Esophagus squamous epithelium (tissue), 5 donors: ENCODE measurements at regions not wholly inside any gene's neighbourhood (a gene's known extent, or its start where the extent isn't known, plus 50 kb on each side); places are given as distances from the start of the nearest gene placed in this dataset.

Experiments
- DNase-seq: peaks from one replicate; lab custom pipeline; 2025; lab: John Stamatoyannopoulos, UW
- H3K27ac ChIP-seq, 4 donors: fragments of 200-600 bp; sonication (generic); one replicate each; pipeline ENCODE4 v1.5.1; 2016 to 2019; ENCODE audit warnings: mild to moderate bottlenecking in 1 of 4
- H3K27me3 ChIP-seq, 4 donors: fragments of 200-600 bp; sonication (generic); 1 replicate in 3 of 4; 2 replicates in 1 of 4; pipeline versions ENCODE4 v1.5.1 to v1.6.0; 2017 to 2021; ENCODE audit warnings: antibody characterized with exemption in 1 of 4
- H3K36me3 ChIP-seq, 3 donors: fragments of 200-600 bp; sonication (generic); one replicate each; pipeline ENCODE4 v1.5.1; 2016 to 2019
- H3K4me1 ChIP-seq, 3 donors: fragments of 200-600 bp; sonication (generic); one replicate each; pipeline ENCODE4 v1.5.1; 2017 to 2019
- H3K4me3 ChIP-seq, 4 donors: fragments of 200-600 bp; sonication (generic); 1 replicate in 3 of 4; 2 replicates in 1 of 4; pipeline ENCODE4 v1.5.1; 2016 to 2019; ENCODE audit warnings: mild to moderate bottlenecking in 2 of 4, moderate library complexity in 1 of 4
- H3K9me3 ChIP-seq, 3 donors: fragments of 200-600 bp; sonication (generic); one replicate each; pipeline ENCODE4 v1.5.1; 2016 to 2019
- POLR2A ChIP-seq, 4 donors: fragments of 450-650 bp; IDR thresholded peaks; one replicate each; pipeline ENCODE4 v1.6.1; 2017; ENCODE audit warnings: antibody characterized with exemption in 4 of 4, mild to moderate bottlenecking in 4 of 4, moderate library complexity in 3 of 4
- WGBS, 2 donors: methylation state at CpG; one replicate each; pipeline ENCODE4 v1.1.5; 2018; 5-methylcytosine and 5-hydroxymethylcytosine counted together
- intact Hi-C: fragments of 100-400 bp; cut with DNase I; formaldehyde crosslinking; loops from one replicate; pipeline ENCODE4 v1.15.0; 2022
- TF ChIP-seq, protein P1 (sequence below), 6 experiments: fragments of 450-650 bp in 4 of 6; fragments of 200-600 bp in 2 of 6; sonication (generic) in 2 of 6; IDR thresholded peaks; one replicate each; pipeline ENCODE4 v1.5.1; 2016 to 2019; ENCODE audit warnings: antibody characterized with exemption in 6 of 6, mild to moderate bottlenecking in 4 of 6, moderate library complexity in 4 of 6
- donor health status: DM: yes; HTN: yes; CAD: no.

- H3K4me1 ChIP-seq = no peaks in the 10 kb centered on the region
- no peak overlapping the region for H3K27ac ChIP-seq
- intact Hi-C loops = no loop called here
- DNase-seq = no peak
- H3K4me3 ChIP-seq = no peak overlapping the region
- no peak for TF ChIP-seq POLR2A (IDR thresholded peaks at IDR 0.05)
- TF ChIP-seq, protein P1, sequence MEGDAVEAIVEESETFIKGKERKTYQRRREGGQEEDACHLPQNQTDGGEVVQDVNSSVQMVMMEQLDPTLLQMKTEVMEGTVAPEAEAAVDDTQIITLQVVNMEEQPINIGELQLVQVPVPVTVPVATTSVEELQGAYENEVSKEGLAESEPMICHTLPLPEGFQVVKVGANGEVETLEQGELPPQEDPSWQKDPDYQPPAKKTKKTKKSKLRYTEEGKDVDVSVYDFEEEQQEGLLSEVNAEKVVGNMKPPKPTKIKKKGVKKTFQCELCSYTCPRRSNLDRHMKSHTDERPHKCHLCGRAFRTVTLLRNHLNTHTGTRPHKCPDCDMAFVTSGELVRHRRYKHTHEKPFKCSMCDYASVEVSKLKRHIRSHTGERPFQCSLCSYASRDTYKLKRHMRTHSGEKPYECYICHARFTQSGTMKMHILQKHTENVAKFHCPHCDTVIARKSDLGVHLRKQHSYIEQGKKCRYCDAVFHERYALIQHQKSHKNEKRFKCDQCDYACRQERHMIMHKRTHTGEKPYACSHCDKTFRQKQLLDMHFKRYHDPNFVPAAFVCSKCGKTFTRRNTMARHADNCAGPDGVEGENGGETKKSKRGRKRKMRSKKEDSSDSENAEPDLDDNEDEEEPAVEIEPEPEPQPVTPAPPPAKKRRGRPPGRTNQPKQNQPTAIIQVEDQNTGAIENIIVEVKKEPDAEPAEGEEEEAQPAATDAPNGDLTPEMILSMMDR (IDR thresholded peaks at IDR 0.05) = no peak
- peaks cover 0 to 21% (median 0%) of the 10 kb centered on the region in 4 donors for H3K27me3 ChIP-seq
- H3K36me3 ChIP-seq = no peaks in the 10 kb centered on the region
- no peaks in the 10 kb centered on the region for H3K9me3 ChIP-seq
- 69% methylated on average over 7 of the region's 15 CpGs; no CpG with 5 or more reads in 1 of the 2 donors for WGBS, 2 donors
These were observed 374.1 kb upstream of the IRX4 start for GRCh38 chr5:2256691-2257280.

DNA sequence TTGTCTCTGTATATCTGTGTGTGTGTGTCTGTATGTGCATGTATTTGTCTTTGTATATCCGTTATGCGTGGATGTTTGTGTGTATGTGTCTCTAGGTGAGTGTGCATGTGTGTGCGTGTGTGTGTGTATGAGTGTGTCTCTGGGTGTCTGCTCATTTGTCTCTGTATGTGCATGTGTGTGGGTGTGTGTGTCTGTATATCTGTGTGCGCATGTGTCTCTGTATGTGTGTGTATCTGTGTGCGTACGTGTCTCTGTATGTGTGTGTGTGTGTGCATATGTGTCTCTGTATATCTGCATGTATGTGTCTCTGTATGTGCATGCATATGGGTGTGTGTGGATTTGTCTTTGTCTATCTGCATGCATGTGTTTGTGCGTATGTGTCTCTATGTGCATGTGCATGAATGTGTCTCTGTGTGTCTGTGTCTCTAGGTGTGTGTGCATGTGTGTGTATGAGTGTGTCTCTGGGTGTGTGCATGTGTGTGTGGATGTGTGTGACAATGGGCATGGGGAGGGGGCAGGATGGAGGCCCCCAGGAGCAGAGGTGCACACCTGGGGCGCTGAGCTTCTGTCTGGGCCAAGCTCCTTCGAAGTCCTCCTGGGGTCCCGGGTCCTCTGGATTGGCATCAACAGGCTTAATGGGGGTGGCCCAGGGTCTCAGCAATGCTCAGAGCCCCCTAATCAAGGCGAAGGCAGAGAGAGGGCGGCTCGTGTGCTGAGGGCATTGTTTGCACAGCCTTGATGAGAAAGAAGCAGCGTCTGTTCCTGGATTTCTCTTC is 373.4 kb upstream of the IRX4 start:
- H3K27ac ChIP-seq = no peak overlapping the region
- 73 to 80% methylated on average over 9 to 10 of the region's 14 CpGs for WGBS, 2 donors
- no peak for TF ChIP-seq POLR2A (IDR thresholded peaks at IDR 0.05)
- H3K4me3 ChIP-seq = no peak overlapping the region
- H3K9me3 ChIP-seq = no peaks in the 10 kb centered on the region
- H3K36me3 ChIP-seq = no peaks in the 10 kb centered on the region
- intact Hi-C loops = no loop called here
- DNase-seq = no peak
- no peaks in the 10 kb centered on the region for H3K4me1 ChIP-seq
- H3K27me3 ChIP-seq = peaks cover 0 to 20% (median 0%) of the 10 kb centered on the region in 4 donors

DNA sequence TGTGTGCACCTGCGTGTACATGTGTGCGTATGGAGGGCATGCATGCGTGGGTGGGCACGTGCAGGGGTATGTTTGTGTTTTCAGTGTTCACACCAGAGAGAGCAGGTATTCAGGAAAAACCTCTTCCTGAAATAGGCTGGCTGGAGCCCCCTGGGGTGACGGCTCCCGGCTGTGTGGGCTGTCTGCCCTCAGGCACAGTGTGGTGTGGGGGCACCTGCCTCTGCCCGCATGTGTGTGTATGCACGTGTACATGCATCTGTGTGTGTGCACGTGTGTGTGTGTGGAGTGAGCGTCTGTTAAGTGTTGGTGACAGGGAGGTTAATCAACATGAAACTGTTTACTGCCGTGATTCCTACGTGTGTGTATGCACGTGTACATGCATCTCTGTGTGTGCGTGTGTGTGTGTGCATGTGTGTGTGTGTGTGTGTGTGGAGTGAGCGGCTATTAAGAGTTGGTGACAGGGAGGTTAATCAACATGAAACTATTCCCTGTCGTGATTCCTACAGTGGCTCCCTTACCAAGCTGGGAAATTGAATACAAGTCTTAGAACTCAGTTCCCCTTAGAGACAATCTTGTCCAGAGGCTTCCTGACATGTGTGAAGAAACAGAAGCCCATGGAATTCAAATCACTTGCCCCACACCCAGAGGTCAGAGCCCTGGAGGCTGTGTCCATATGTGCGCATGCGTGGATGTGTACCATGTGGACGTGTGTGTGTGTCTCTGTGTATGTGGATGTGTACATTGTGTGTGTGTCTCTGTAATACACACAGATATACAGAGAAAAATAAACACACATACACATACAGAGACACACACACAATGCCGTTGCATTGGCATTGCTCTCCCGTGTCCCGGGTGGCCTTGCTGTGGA is 372.4 kb upstream of the IRX4 start:
- Histone ChIP-seq H3K9me3 (no peaks in the 10 kb centered on the region), H3K4me3 (no peak overlapping the region), H3K4me1 (no peaks in the 10 kb centered on the region), H3K27ac (no peak overlapping the region), H3K27me3 (peaks cover 0 to 18% (median 0%) of the 10 kb centered on the region in 4 donors), H3K36me3 (no peaks in the 10 kb centered on the region)
- no peak for DNase-seq
- TF ChIP-seq, protein P1 (IDR thresholded peaks at IDR 0.05) = no peak
- TF ChIP-seq POLR2A (IDR thresholded peaks at IDR 0.05) = no peak
- intact Hi-C loops = no loop called here
- 74 to 75% methylated on average over 20 to 22 of the region's 22 CpGs for WGBS, 2 donors

- 34 to 45% methylated on average over 3 of the region's 3 CpGs for WGBS, 2 donors
- peaks cover 0 to 18% (median 0%) of the 10 kb centered on the region in 4 donors for H3K27me3 ChIP-seq
- H3K4me1 ChIP-seq = no peaks in the 10 kb centered on the region
- TF ChIP-seq POLR2A (IDR thresholded peaks at IDR 0.05) = no peak
- TF ChIP-seq, protein P1 (IDR thresholded peaks at IDR 0.05) = no peak
- H3K36me3 ChIP-seq = no peaks in the 10 kb centered on the region
- H3K9me3 ChIP-seq = no peaks in the 10 kb centered on the region
- no peak for DNase-seq
- H3K4me3 ChIP-seq = no peak overlapping the region
- no peak overlapping the region for H3K27ac ChIP-seq
- intact Hi-C loops = no loop called here
These were observed 371.7 kb upstream of the IRX4 start for GRCh38 chr5:2254406-2254805.

DNA sequence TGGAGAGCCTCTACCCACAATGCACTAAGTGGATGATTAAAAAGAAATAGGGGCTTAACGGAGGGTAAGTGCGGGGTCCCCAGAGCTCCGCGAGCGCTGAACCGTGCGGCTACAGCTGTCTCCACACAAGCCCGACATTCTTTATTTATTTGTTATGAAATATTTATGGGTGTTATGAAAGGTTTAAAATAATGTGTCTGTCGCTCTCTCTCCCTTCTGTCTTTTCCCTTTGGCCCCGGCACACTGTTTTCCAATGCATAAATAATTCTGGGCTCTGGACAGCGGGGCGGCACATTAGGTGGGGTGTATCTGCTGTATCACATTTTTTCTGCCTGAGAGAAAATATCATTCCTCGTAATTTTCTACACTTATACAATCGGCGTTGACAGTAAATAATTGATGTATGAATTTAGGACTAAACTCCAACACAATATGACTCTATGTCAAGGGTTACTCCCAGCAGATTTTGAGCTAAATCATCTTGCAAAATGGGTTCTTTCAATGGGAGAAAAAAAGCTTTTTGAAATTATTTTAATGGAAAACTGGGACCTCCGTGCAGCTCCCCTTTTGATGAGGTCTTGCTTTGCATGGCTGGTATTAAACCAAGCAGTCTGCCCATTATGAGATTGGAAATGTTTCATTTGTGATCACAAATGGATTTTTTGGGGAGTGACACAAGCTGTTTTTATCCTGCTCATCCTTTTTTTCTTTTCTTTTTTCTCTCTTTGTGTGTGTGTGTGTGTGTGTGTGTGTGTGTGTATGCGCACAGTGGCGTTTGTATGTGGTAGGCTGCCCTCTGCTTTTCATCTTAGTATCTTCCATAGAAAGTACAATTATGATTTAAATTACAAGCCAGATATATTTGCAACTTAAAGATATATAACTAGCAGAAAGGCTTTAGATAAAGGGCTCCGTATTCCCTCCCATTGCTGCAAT is 370.6 kb upstream of the IRX4 start:
- H3K9me3 ChIP-seq = no peaks in the 10 kb centered on the region
- no peak for TF ChIP-seq POLR2A (IDR thresholded peaks at IDR 0.05)
- TF ChIP-seq, protein P1 (IDR thresholded peaks at IDR 0.05) = no peak
- no peaks in the 10 kb centered on the region for H3K36me3 ChIP-seq
- no peaks in the 10 kb centered on the region for H3K4me1 ChIP-seq
- H3K27ac ChIP-seq = no peak overlapping the region
- no peak for DNase-seq
- intact Hi-C loops = no loop called here
- WGBS, 2 donors = 68 to 71% methylated on average over 17 to 19 of the region's 19 CpGs
- peaks cover 0 to 18% (median 0%) of the 10 kb centered on the region in 4 donors for H3K27me3 ChIP-seq
- H3K4me3 ChIP-seq = no peak overlapping the region
